GM12878 (cell line): ENCODE measurements at regions not wholly inside any gene's neighbourhood (a gene's known extent, or its start where the extent isn't known, plus 50 kb on each side); places are given as distances from the start of the nearest gene placed in this dataset.

Experiments used
- ATAC-seq: fragments of 200-7000 bp; cut with Tn5 transposase; 3 replicates; pipeline ENCODE4 v1.9.1; 2020; ENCODE audit warnings: mild to moderate bottlenecking, moderate library complexity
- BruUV-seq: library from RNA; stranded (reverse); fragments of 400-500 nt; replicated peaks from 2 replicates; lab custom pipeline; 2021; lab: Mats Ljungman, UMichigan
- CTCF ChIA-PET: fragments of 300-600 bp; sonication (Branson Sonifier 250); formaldehyde crosslinking; extraction: SDS; loops from one replicate; lab custom pipeline; 2021; ENCODE audit warnings: inconsistent platforms; lab: Yijun Ruan, JAX
- POLR2A ChIA-PET: fragments of 350-600 bp; formaldehyde crosslinking; extraction: SDS; loops from one replicate; lab custom pipeline; 2021; ENCODE audit warnings: inconsistent platforms; lab: Charles Lee
- RAD21 ChIA-PET: fragments of 300-600 bp; sonication (Branson Sonifier 250); formaldehyde crosslinking; loops from one replicate; lab custom pipeline; 2023; ENCODE audit warnings: antibody characterized with exemption; ENCODE audit not compliant: unreplicated experiment; lab: Charles Lee
- SMC1A ChIA-PET: fragments of 300-600 bp; sonication (Branson Sonifier 250); formaldehyde crosslinking; loops from one replicate; lab custom pipeline; 2023; ENCODE audit not compliant: unreplicated experiment, uncharacterized antibody; lab: Charles Lee
- DNase-seq: peaks from one replicate; pipeline ENCODE4 v3.0.0-alpha.2; 2011; ENCODE audit warnings: low read depth, low spot score
- FAIRE-seq: peaks from 3 replicates; lab custom pipeline; 2011; peaks lifted over from hg19 to GRCh38; lab: Jason Lieb, UNC
- H2AFZ ChIP-seq: 2 replicates; pipeline ENCODE4 v1.6.0; 2011; ENCODE audit warnings: low read depth, low read length, control low read depth; ENCODE audit not compliant: control insufficient read depth
- H3K27ac ChIP-seq: 2 replicates; pipeline ENCODE4 v1.5.1; 2011; ENCODE audit warnings: control low read depth; ENCODE audit not compliant: control insufficient read depth, insufficient read depth
- H3K27me3 ChIP-seq, 2 experiments: replicated peaks in 1 of 2; 2 replicates each; pipeline versions ENCODE4 v1.6.0 to v1.6.1; 2011; ENCODE audit warnings: low read length in 1 of 2; ENCODE audit not compliant: control insufficient read depth in 2 of 2, insufficient read depth in 2 of 2
- H3K36me3 ChIP-seq, 2 experiments: 2 replicates each; pipeline ENCODE4 v1.5.1; 2011; ENCODE audit warnings: low read length in 1 of 2; ENCODE audit not compliant: control insufficient read depth in 2 of 2, insufficient read depth in 2 of 2
- H3K4me1 ChIP-seq: 2 replicates; pipeline ENCODE4 v1.6.1; 2011; ENCODE audit warnings: mild to moderate bottlenecking, low read length, moderate library complexity, mixed read lengths; ENCODE audit not compliant: control insufficient read depth, insufficient read depth
- H3K4me2 ChIP-seq: 2 replicates; pipeline ENCODE4 v1.6.0; 2011; ENCODE audit warnings: control low read depth; ENCODE audit not compliant: control insufficient read depth, insufficient read depth
- H3K4me3 ChIP-seq: fragments of 200-600 bp; sonication (generic); 2 replicates; pipeline ENCODE4 v1.5.1; 2016
- H3K79me2 ChIP-seq: 2 replicates; pipeline ENCODE4 v1.6.0; 2011; ENCODE audit warnings: low read length; ENCODE audit not compliant: control insufficient read depth, insufficient read depth
- H3K9ac ChIP-seq: 2 replicates; pipeline ENCODE4 v1.8.0; 2011; ENCODE audit warnings: low read length, control low read depth, mixed read lengths; ENCODE audit not compliant: control insufficient read depth, insufficient read depth
- H3K9me3 ChIP-seq: replicated peaks from 3 replicates; pipeline ENCODE4 v1.5.1; 2011; ENCODE audit warnings: mild to moderate bottlenecking, low read length; ENCODE audit not compliant: control insufficient read depth, insufficient read depth
- H4K20me1 ChIP-seq: 2 replicates; pipeline ENCODE4 v1.6.0; 2011; ENCODE audit not compliant: control insufficient read depth, insufficient read depth
- ATF2 ChIP-seq: IDR thresholded peaks from 2 replicates; pipeline ENCODE4 v1.6.1; 2012; ENCODE audit warnings: low read length, inconsistent platforms
- CEBPZ ChIP-seq: fragments of 150-350 bp; IDR thresholded peaks from 2 replicates; pipeline ENCODE4 v1.6.1; 2016; ENCODE audit warnings: low read depth, low read length
- HSF1 ChIP-seq: fragments of 150-350 bp; IDR thresholded peaks from 2 replicates; pipeline ENCODE4 v1.6.1; 2014; ENCODE audit warnings: mild to moderate bottlenecking, low read depth, low read length
- JUND ChIP-seq: IDR thresholded peaks from 2 replicates; pipeline ENCODE4 v1.6.1; 2012; ENCODE audit warnings: low read depth, mild to moderate bottlenecking, low read length, improper control_type of control experiment, moderate library complexity
- RAD51 ChIP-seq: fragments of 450-650 bp; IDR thresholded peaks from 2 replicates; pipeline ENCODE4 v1.6.1; 2016; ENCODE audit warnings: moderate library complexity, mild to moderate bottlenecking, inconsistent platforms
- RBBP5 ChIP-seq: fragments of 200-600 bp; sonication (generic); conservative IDR thresholded peaks from 2 replicates; pipeline ENCODE4 v1.6.1; 2016
- RELA ChIP-seq: fragments of 450-650 bp; IDR thresholded peaks from 2 replicates; pipeline ENCODE4 v1.8.0; 2014; ENCODE audit warnings: borderline replicate concordance; ENCODE audit not compliant: partially characterized antibody
- RELB ChIP-seq: fragments of 450-650 bp; IDR thresholded peaks from 2 replicates; pipeline ENCODE4 v1.6.1; 2017; ENCODE audit warnings: low read depth, mild to moderate bottlenecking, moderate library complexity
- REST ChIP-seq: IDR thresholded peaks from 2 replicates; pipeline ENCODE4 v1.6.1; 2012; ENCODE audit warnings: mild to moderate bottlenecking, low read depth, low read length
- SPI1 ChIP-seq: IDR thresholded peaks from 2 replicates; pipeline ENCODE4 v1.6.1; 2011; ENCODE audit warnings: low read depth, mild to moderate bottlenecking, low read length, moderate library complexity, borderline replicate concordance; ENCODE audit not compliant: insufficient read depth
- SUPT20H ChIP-seq: IDR thresholded peaks from 2 replicates; pipeline ENCODE4 v1.6.1; 2011; ENCODE audit warnings: low read depth, mild to moderate bottlenecking, low read length, moderate library complexity, borderline replicate concordance; ENCODE audit not compliant: control insufficient read depth
- WGBS: methylation state at CpG from one replicate; pipeline ENCODE4 v1.1.6; 2016; ENCODE audit warnings: low lambda C conversion rate; ENCODE audit not compliant: insufficient replicate concordance, insufficient coverage; ENCODE audit errors: missing lambda C conversion rate; 5-methylcytosine and 5-hydroxymethylcytosine counted together
- in situ Hi-C: fragments of 300-500 bp; cut with MboI; formaldehyde crosslinking; loops from 9 replicates; pipeline ENCODE4 v1.14.3; 2018; ENCODE audit warnings: mixed read lengths
- intact Hi-C: fragments of 100-400 bp; cut with micrococcal nuclease; formaldehyde crosslinking; loops from one replicate; pipeline ENCODE4 v1.14.2; 2022; ENCODE audit not compliant: unreplicated experiment

- peaks cover 0 to 3% of the 10 kb centered on the region in 2 experiments; a peak in 1 of 4 replicates for H3K27me3 ChIP-seq
- POLR2A ChIA-PET: no interaction called here
- H3K4me3 ChIP-seq: no peak overlapping the region
- 22% methylated on average over 4 of the region's 4 CpGs for WGBS
- ATAC-seq: no peak; the same call in 2 of the 3 replicates
- no peaks in the 10 kb centered on the region for H3K79me2 ChIP-seq
- SMC1A ChIA-PET: interaction anchor here (1.4 to 1.7 kb wide), 2 partner anchors 75 to 91 kb away, joined by 3 to 5 read pairs; partner anchors contain the start of gene ACKR3
- H3K4me1 ChIP-seq: no peaks in the 10 kb centered on the region
- TF ChIP-seq RELA (no peak), JUND (no peak), RELB (no peak), RBBP5 (no peak), SUPT20H (no peak), HSF1 (no peak), RAD51 (no peak), REST (no peak), ATF2 (no peak), CEBPZ (no peak), SPI1 (no peak)
- no peak overlapping the region for H2AFZ ChIP-seq
- H3K4me2 ChIP-seq: no peak overlapping the region
- in situ Hi-C loops: no loop called here
- no peak overlapping the region for H3K9ac ChIP-seq
- no peaks in the 10 kb centered on the region for H3K9me3 ChIP-seq
- intact Hi-C loops: no loop called here
- RAD21 ChIA-PET: no interaction called here
- BruUV-seq: no TSS peak
- no peaks in the 10 kb centered on the region for H3K36me3 ChIP-seq
- FAIRE-seq: no peak
- DNase-seq: no peak
- CTCF ChIA-PET: interaction anchor here (1.1 kb wide), 1 partner anchor 148 kb away, joined by 4 read pairs; no protein-coding TSS in a partner anchor
- no peaks in the 10 kb centered on the region for H4K20me1 ChIP-seq
- no peak overlapping the region for H3K27ac ChIP-seq
Measured at GRCh38 chr2:236661061-236661761, 91.6 kb downstream of the ACKR3 start.
